ENCODE measurements at regions not wholly inside any gene's neighbourhood (a gene's known extent, or its start where the extent isn't known, plus 50 kb on each side); places are given as distances from the start of the nearest gene placed in this dataset.
A peak's percentile ranks its signal among the peaks of the same experiment; 100 is the strongest.

DNA sequence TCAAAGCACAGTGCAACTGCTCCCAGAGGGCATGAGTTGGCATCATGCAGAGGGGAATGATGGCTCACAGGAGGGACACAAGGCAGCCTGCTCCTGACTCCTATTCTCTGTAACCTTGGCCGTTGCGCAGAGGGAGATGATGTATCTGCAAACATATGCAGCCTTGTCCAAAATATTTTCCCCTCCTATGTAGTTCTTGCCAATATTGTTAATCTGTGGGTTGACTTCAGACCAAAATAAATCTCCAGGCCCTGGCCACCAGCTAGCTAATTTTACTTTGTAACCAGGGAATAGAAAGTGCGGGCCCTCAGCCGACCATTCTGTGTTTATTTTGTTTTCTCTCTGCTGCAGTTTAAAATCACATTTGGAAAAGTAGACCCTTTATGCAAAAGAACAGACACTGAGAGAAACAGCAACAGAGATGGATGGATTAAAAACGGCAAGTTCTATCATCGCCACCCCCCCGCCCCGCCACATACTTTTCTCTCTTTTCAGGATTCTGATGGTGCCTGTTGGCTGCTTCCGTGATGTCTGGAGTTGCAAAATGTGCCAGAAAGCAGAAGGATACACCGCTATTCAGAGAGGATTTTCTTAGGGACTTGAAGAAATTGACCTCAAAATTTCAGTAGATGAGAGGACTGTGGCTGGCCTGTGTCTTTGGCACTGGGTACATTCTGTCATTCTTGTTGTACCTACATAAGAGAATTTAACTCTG, 185.3 kb upstream of the BCOR start:
- H3K9me3 ChIP-seq (replicated peaks): no peaks in the 10 kb centered on the region
- peaks cover 41% of the 10 kb centered on the region for H3K4me1 ChIP-seq (replicated peaks)
- H3K27me3 ChIP-seq (replicated peaks): no peaks in the 10 kb centered on the region
- no peak overlapping the region for H3K27ac ChIP-seq
- peak in 1 of 2 experiments; percentile 39 for DNase-seq (ENCODE audit: low read depth in 1 of 2, low spot score in 2 of 2)
- no peaks in the 10 kb centered on the region; the same call in 1 of the 2 replicates for H3K36me3 ChIP-seq
- H3K4me3 ChIP-seq: no peak overlapping the region

DNA sequence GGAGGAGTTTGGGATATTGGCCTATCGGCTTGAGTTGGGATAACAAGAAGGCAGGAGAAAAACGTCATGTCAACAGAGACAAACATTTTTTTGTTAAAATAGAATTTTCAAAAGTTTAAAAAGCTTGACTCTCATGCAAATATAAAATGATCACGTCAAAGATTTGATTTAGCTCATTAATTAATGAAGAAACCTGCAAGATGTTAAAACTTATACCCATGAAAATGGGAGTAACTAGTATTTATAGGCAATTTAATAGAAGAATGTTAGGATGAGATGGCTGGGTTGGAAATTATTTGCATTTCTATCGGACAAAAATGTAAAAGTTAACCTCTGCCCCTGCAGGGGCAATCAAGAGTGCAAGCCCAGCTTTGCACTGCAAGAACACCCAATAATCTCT, 184.6 kb upstream of the BCOR start:
- Histone ChIP-seq H3K27ac (no peak overlapping the region), H3K27me3 (replicated peaks) (no peaks in the 10 kb centered on the region), H3K36me3 (no peaks in the 10 kb centered on the region; the same call in 1 of the 2 replicates), H3K4me1 (replicated peaks) (peaks cover 42% of the 10 kb centered on the region), H3K4me3 (no peak overlapping the region), H3K9me3 (replicated peaks) (no peaks in the 10 kb centered on the region)
- DNase-seq (ENCODE audit: low read depth in 1 of 2, low spot score in 2 of 2): no peak

DNA sequence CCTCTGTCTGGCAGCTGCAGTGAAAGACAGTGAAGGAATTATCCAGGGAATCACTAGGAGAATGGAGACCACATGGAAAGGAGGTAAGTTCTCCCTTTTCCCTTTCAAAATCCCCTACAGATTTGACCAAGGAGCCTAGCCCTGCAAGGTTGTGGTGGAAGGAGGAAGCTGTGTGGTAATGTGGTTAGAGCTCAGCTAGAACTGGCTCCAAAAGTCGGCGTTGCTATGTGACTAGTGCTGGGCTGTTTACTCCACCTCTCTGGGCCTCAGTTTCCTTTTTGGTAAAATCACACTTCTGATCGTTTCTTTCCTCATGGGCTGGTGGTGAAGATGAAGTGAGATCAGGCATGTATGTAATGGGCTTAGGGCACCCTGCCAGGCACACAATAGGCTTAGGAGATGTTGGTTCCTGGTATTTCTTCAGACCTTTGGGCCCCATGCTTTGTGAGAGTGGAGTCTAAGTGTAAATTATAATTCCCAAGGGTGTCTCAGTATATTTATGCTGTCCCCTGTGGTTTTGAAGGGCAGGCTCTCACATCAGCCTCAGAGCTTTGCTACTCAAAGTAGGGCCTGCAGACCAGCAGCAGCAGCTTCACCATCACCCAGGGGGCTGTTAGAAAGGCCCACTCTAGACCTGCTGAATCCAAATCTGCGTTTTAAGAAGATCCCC, 183.7 kb upstream of the BCOR start:
- no peak for DNase-seq (ENCODE audit: low read depth in 1 of 2, low spot score in 2 of 2)
- no peak overlapping the region for H3K4me3 ChIP-seq
- no peak overlapping the region for H3K27ac ChIP-seq
- H3K4me1 ChIP-seq (replicated peaks): peaks cover 42% of the 10 kb centered on the region
- no peaks in the 10 kb centered on the region for H3K27me3 ChIP-seq (replicated peaks)
- H3K36me3 ChIP-seq: no peaks in the 10 kb centered on the region; the same call in 1 of the 2 replicates
- no peaks in the 10 kb centered on the region for H3K9me3 ChIP-seq (replicated peaks)

GRCh38 chrX:40279762-40280161, 182.0 kb upstream of the BCOR start:
- Histone ChIP-seq H3K4me3 (no peak overlapping the region), H3K4me1 (replicated peaks) (peaks cover 54% of the 10 kb centered on the region), H3K27me3 (replicated peaks) (no peaks in the 10 kb centered on the region), H3K36me3 (no peaks in the 10 kb centered on the region; the same call in 1 of the 2 replicates), H3K27ac (no peak overlapping the region), H3K9me3 (replicated peaks) (no peaks in the 10 kb centered on the region)
- no peak for DNase-seq (ENCODE audit: low read depth in 1 of 2, low spot score in 2 of 2)

GRCh38 chrX:40279091-40279430, 181.3 kb upstream of the BCOR start:
- DNase-seq (ENCODE audit: low read depth in 1 of 2, low spot score in 2 of 2): no peak
- peaks cover 60% of the 10 kb centered on the region for H3K4me1 ChIP-seq (replicated peaks)
- no peaks in the 10 kb centered on the region for H3K27me3 ChIP-seq (replicated peaks)
- H3K36me3 ChIP-seq: no peaks in the 10 kb centered on the region; the same call in 1 of the 2 replicates
- H3K9me3 ChIP-seq (replicated peaks): no peaks in the 10 kb centered on the region
- H3K4me3 ChIP-seq: no peak overlapping the region
- H3K27ac ChIP-seq: peak overlapping the region; percentile 17; the same call in 1 of the 2 replicates

DNA sequence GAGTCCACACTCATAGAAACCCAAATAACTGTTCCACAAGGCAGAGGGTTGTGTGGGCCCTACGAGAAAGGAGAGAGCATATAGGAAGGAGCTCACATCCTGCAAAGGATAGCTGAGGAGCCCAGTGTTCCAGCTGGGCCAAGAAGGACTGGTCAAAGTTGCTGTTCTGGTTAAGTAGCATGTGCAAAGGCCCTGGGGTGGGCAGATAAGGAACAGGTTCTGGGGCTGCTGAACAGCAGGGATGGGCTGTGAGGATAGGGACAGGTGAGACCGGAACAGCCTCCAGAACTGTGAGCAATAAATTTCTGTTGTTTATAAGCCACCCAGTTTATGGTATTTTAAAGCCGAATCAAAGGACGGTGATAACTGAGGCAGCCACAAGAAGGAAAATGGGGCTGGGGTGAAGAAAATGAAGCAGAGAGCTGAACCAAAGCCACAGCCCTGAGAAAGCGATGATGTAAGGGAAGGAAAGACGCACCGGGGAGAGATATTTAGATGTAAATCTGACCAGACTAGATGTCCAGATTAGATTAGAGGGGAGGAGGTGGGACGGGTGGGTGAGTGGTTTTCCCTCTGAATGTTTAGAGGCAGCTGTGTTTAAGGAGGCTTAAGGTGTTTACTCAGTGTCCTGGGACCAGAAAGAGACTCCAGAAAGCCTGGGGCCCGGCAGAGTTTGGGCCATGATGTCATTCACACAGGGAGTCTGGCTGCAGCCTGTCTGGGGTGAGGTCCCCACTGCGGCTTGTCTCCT, 180.8 kb upstream of the BCOR start:
- peak; percentile 60 to 79 for DNase-seq (ENCODE audit: low read depth in 1 of 2, low spot score in 2 of 2)
- H3K4me3 ChIP-seq: no peak overlapping the region

GRCh38 chrX:40277672-40278071, 179.9 kb upstream of the BCOR start:
- peaks cover 53% of the 10 kb centered on the region for H3K4me1 ChIP-seq (replicated peaks)
- no peak for DNase-seq (ENCODE audit: low read depth in 1 of 2, low spot score in 2 of 2)
- no peak overlapping the region for H3K27ac ChIP-seq
- H3K36me3 ChIP-seq: no peaks in the 10 kb centered on the region
- no peaks in the 10 kb centered on the region for H3K9me3 ChIP-seq (replicated peaks)
- H3K4me3 ChIP-seq: no peak overlapping the region
- no peaks in the 10 kb centered on the region for H3K27me3 ChIP-seq (replicated peaks)

More for the DNA sequence above, 180.8 kb upstream of the BCOR start:
- Histone ChIP-seq H3K27ac (peak overlapping the region; percentile 59), H3K36me3 (no peaks in the 10 kb centered on the region; the same call in 1 of the 2 replicates), H3K9me3 (replicated peaks) (no peaks in the 10 kb centered on the region), H3K4me1 (replicated peaks) (peaks cover 56% of the 10 kb centered on the region), H3K27me3 (replicated peaks) (no peaks in the 10 kb centered on the region)

DNA sequence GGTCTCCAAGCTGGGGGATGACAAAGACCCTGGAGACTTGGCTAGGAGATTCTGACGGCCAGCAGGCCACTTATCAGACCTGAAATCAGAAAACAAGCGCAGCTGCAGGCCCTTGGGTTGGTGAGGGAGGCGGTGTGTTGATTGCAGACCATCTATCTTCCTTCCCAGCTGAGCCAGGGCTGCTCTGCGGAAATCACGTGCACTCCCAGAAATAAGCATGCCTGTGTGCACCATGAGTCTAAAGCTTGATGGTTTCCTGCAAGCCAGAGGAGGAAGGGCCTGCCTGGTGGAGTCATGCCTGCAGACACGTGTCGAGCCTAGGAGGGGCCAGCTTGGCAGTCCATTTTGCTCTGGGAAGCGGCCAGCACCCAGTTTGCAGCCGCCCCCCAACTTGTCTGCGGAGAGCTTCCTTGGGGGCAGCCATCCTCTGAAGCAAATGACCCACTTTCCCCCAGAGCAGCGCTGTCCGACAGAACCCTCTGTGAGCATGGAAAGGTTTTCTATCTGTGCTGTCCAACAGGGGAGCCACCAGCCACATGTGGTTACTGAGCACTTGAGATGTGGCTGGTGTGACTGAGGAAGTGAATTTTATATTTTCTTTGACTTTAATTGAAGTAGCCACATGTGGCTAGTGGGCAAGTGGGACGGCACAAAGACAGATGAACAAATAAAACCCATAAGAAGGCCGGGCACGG, 175.7 kb upstream of the BCOR start:
- no peak overlapping the region for H3K27ac ChIP-seq

DNA sequence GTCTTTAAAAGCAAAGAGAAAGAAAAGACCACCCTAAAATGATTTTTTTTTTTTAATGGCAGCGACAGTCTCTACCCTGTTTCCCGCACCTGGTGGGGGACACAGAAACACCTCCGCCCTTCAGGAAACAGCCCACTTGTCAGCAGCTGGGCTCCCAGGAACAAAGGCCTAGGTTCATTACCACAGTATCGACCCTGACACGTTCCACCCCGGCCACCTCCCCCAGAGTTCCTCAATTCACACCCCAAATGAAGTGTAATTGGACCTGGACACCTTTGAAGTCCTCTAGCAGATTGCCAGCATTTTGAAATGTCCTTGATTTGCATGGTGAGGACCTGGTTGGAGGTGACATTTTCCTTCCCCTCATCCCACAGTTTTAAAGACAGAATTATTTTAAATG, 175.0 kb upstream of the BCOR start:
- Histone ChIP-seq H3K9me3 (replicated peaks) (no peaks in the 10 kb centered on the region), H3K27me3 (replicated peaks) (no peaks in the 10 kb centered on the region), H3K4me3 (no peak overlapping the region), H3K4me1 (replicated peaks) (peaks cover 33% of the 10 kb centered on the region), H3K27ac (no peak overlapping the region), H3K36me3 (no peaks in the 10 kb centered on the region)
- DNase-seq (ENCODE audit: low read depth in 1 of 2, low spot score in 2 of 2): no peak

More for the DNA sequence above, 175.7 kb upstream of the BCOR start:
- no peaks in the 10 kb centered on the region for H3K27me3 ChIP-seq (replicated peaks)
- peaks cover 30% of the 10 kb centered on the region for H3K4me1 ChIP-seq (replicated peaks)
- H3K9me3 ChIP-seq (replicated peaks): no peaks in the 10 kb centered on the region
- no peak overlapping the region for H3K4me3 ChIP-seq
- no peak for DNase-seq (ENCODE audit: low read depth in 1 of 2, low spot score in 2 of 2)
- no peaks in the 10 kb centered on the region for H3K36me3 ChIP-seq

DNA sequence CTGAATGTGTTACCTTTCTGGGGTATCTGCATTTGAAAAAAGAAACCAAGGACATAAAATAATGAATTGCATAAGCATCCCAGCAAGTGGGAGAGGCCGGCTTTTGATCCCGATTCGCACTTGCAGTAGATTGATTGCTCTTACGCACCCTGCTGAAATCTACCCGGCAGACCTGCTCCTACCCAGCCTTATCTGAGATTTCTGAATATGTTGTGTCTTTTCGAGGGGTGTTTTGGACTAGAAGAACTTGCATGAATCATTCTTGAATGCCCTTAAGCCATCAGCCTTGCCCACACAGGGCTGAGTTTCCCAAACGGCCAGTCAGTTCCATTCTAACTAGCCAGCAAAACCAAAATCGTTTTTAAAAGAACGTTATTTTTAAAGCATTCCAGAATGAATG, 174.4 kb upstream of the BCOR start:
- no peak for DNase-seq (ENCODE audit: low read depth in 1 of 2, low spot score in 2 of 2)
- H3K4me1 ChIP-seq (replicated peaks): peaks cover 40% of the 10 kb centered on the region
- no peak overlapping the region for H3K27ac ChIP-seq
- no peaks in the 10 kb centered on the region for H3K9me3 ChIP-seq (replicated peaks)
- no peaks in the 10 kb centered on the region for H3K36me3 ChIP-seq
- no peak overlapping the region for H3K4me3 ChIP-seq
- H3K27me3 ChIP-seq (replicated peaks): no peaks in the 10 kb centered on the region

GRCh38 chrX:40268188-40268520, 170.4 kb upstream of the BCOR start:
- Histone ChIP-seq H3K27me3 (replicated peaks) (no peaks in the 10 kb centered on the region), H3K4me3 (no peak overlapping the region), H3K36me3 (no peaks in the 10 kb centered on the region), H3K9me3 (replicated peaks) (no peaks in the 10 kb centered on the region), H3K27ac (no peak overlapping the region), H3K4me1 (replicated peaks) (peaks cover 61% of the 10 kb centered on the region)
- DNase-seq (ENCODE audit: low read depth in 1 of 2, low spot score in 2 of 2): no peak

DNA sequence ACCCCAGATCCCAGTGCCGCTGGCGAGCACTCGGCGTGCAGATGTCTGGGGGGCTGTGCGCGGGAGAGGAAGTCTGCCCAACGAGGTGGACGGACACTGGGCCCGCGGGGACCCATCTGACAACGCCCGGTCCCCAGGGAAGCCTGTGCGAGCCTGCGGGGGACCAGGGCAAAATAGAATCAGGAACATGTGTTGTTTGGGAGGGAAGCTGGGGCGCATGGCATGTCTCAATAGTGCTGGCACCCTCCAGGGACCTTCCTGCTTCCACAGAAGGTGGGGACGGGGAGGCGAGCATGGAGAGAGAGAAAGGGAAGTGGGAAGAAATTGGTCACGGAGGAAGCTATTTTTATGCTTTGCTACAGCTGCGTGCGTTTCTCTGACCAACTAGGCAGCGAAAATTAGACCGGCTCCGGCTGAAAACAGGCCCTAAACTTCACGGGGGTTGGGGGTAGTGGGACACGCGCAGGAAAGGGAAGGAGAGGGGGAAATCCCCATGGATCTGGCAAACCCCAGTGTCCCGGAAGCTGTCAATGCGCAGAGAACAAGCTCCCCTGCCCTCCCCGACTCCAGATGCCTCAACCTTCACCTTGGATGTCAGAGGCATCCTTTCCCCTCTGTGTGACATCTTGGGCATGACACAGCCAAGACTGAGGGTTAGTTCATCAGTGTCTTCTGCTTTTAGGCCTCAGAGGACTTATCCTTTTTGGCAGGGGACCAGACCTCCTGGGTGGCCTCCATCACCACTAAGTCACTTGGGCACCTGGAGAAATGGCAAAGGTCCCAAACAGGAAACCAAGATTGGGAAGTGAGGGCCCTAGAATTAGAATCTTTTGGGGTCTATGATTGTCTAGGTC, 169.8 kb upstream of the BCOR start:
- Histone ChIP-seq H3K4me3 (peak overlapping the region; percentile 41), H3K4me1 (replicated peaks) (peaks cover 64% of the 10 kb centered on the region), H3K27me3 (replicated peaks) (no peaks in the 10 kb centered on the region), H3K27ac (peak overlapping the region; percentile 63), H3K36me3 (no peaks in the 10 kb centered on the region), H3K9me3 (replicated peaks) (no peaks in the 10 kb centered on the region)
- peak; percentile 46 to 50 for DNase-seq (ENCODE audit: low read depth in 1 of 2, low spot score in 2 of 2)

Data from SJSA1 (cell line).